A549 (cell line): ENCODE measurements at regions not wholly inside any gene's neighbourhood (a gene's known extent, or its start where the extent isn't known, plus 50 kb on each side); places are given as distances from the start of the nearest gene placed in this dataset.

Source experiments
- ATAC-seq, 2 experiments: fragments of 200-7000 bp in 1 of 2; fragments of >200 bp in 1 of 2; cut with Nextera tagmentation in 1 of 2; cut with Tn5 transposase in 1 of 2; 3 replicates each; pipeline versions ENCODE4 v1.8.0 to v1.9.1; 2018 to 2020; ENCODE audit warnings: mild to moderate bottlenecking in 1 of 2, moderate library complexity in 1 of 2
- CTCF ChIA-PET: fragments of 300-600 bp; sonication (Branson Sonifier 250); formaldehyde crosslinking; extraction: SDS; loops from one replicate; lab custom pipeline; 2021; ENCODE audit warnings: antibody characterized with exemption, inconsistent platforms; lab: Yijun Ruan, JAX
- POLR2A ChIA-PET: fragments of 350-600 bp; formaldehyde crosslinking; extraction: SDS; loops from one replicate; lab custom pipeline; 2021; ENCODE audit warnings: antibody characterized with exemption, inconsistent platforms; lab: Yijun Ruan, JAX
- DNase-seq, 2 experiments: peaks; one replicate each; pipeline versions ENCODE4 v3.0.0 to v3.0.0-alpha.2; 2011 to 2016; ENCODE audit warnings: low read depth in 1 of 2, low spot score in 1 of 2
- FAIRE-seq: peaks from 2 replicates; lab custom pipeline; 2011; peaks lifted over from hg19 to GRCh38; lab: Jason Lieb, UNC
- H3K27ac ChIP-seq, 2 experiments: fragments of >200 bp; sonication (Bioruptor Twin); formaldehyde crosslinking; 3 replicates each; pipeline ENCODE4 v1.5.1; 2016 to 2017
- H3K4me1 ChIP-seq: fragments of >200 bp; sonication (Bioruptor Twin); formaldehyde crosslinking; 3 replicates; pipeline ENCODE4 v1.6.1; 2016
- H3K4me2 ChIP-seq: fragments of >200 bp; sonication (Bioruptor Twin); formaldehyde crosslinking; 3 replicates; pipeline ENCODE4 v1.6.1; 2016
- H3K4me3 ChIP-seq: fragments of >200 bp; sonication (Bioruptor Twin); formaldehyde crosslinking; 3 replicates; pipeline ENCODE4 v1.5.1; 2016
- H3K9me3 ChIP-seq: fragments of >200 bp; sonication (Bioruptor Twin); formaldehyde crosslinking; 3 replicates; pipeline ENCODE4 v1.6.1; 2016
- ATOH8 ChIP-seq: fragments of 250-450 bp; sonication (Bioruptor Pico); IDR thresholded peaks from 2 replicates; pipeline ENCODE4 v1.5.0; 2020; ENCODE audit warnings: low read depth, mild to moderate bottlenecking, moderate library complexity
- BCL3 ChIP-seq: fragments of >200 bp; sonication (Bioruptor Twin); formaldehyde crosslinking; IDR thresholded peaks from 3 replicates; pipeline ENCODE4 v1.6.1; 2016
- CHD4 ChIP-seq: fragments of 200-600 bp; sonication (generic); IDR thresholded peaks from 2 replicates; pipeline ENCODE4 v1.6.1; 2016; ENCODE audit warnings: antibody characterized with exemption, mild to moderate bottlenecking, borderline replicate concordance
- E2F6 ChIP-seq: IDR thresholded peaks from 2 replicates; pipeline ENCODE4 v1.6.1; 2012; ENCODE audit warnings: low read depth, borderline replicate concordance
- EHMT2 ChIP-seq: fragments of 200-600 bp; sonication (generic); IDR thresholded peaks from 2 replicates; pipeline ENCODE4 v1.6.1; 2016; ENCODE audit warnings: antibody characterized with exemption, low read depth, mild to moderate bottlenecking, moderate library complexity
- ESRRA ChIP-seq: fragments of 150-350 bp; IDR thresholded peaks from 2 replicates; pipeline ENCODE4 v1.6.1; 2014; ENCODE audit warnings: mild to moderate bottlenecking, low read length, borderline replicate concordance
- FOSL2 ChIP-seq, 2 experiments: fragments of 450-650 bp in 1 of 2; fragments of >200 bp in 1 of 2; sonication (Bioruptor Twin) in 1 of 2; formaldehyde crosslinking; IDR thresholded peaks; 2 replicates each; pipeline versions ENCODE4 v1.5.0 to v1.6.1; 2016 to 2020; ENCODE audit warnings: mild to moderate bottlenecking in 1 of 2, moderate library complexity in 1 of 2
- FOXS1 ChIP-seq: fragments of 250-450 bp; sonication (Bioruptor Pico); IDR thresholded peaks from 2 replicates; pipeline ENCODE4 v1.5.0; 2020; ENCODE audit warnings: mild to moderate bottlenecking, moderate library complexity
- HMGXB4 ChIP-seq: fragments of 250-450 bp; sonication (Bioruptor Pico); IDR thresholded peaks from 2 replicates; pipeline ENCODE4 v1.5.0; 2021; ENCODE audit warnings: mild to moderate bottlenecking, moderate library complexity, borderline replicate concordance
- HOXA7 ChIP-seq: fragments of 250-450 bp; sonication (Bioruptor Pico); IDR thresholded peaks from 2 replicates; pipeline ENCODE4 v1.5.0; 2020; ENCODE audit warnings: mild to moderate bottlenecking, moderate library complexity
- JUN ChIP-seq, 2 experiments: fragments of >200 bp; sonication (Bioruptor Twin); formaldehyde crosslinking; IDR thresholded peaks; 2 replicates in 1 of 2; 3 replicates in 1 of 2; pipeline ENCODE4 v1.6.1; 2016 to 2017
- JUNB ChIP-seq: fragments of >200 bp; sonication (Bioruptor Twin); formaldehyde crosslinking; IDR thresholded peaks from 2 replicates; pipeline ENCODE4 v1.6.1; 2016
- KDM1A ChIP-seq: fragments of 200-600 bp; sonication (generic); IDR thresholded peaks from 2 replicates; pipeline ENCODE4 v1.6.1; 2016; ENCODE audit warnings: low read depth, mild to moderate bottlenecking
- MAFK ChIP-seq: fragments of 450-650 bp; IDR thresholded peaks from 2 replicates; pipeline ENCODE4 v1.6.1; 2014; ENCODE audit not compliant: partially characterized antibody
- NFE2L2 ChIP-seq: fragments of 150-350 bp; conservative IDR thresholded peaks from 2 replicates; pipeline ENCODE4 v1.6.1; 2014; ENCODE audit warnings: low read length
- POLR2A ChIP-seq: IDR thresholded peaks from 2 replicates; pipeline ENCODE4 v1.6.1; 2012; ENCODE audit warnings: mild to moderate bottlenecking, low read length
- POLR2AphosphoS2 ChIP-seq: conservative IDR thresholded peaks from 2 replicates; pipeline ENCODE4 v1.6.1; 2012; ENCODE audit warnings: low read length, improper control_type of control experiment, inconsistent platforms
- RAD21 ChIP-seq, 2 experiments: fragments of >200 bp in 1 of 2; sonication (Bioruptor Twin) in 1 of 2; formaldehyde crosslinking in 1 of 2; IDR thresholded peaks in 1 of 2; conservative IDR thresholded peaks in 1 of 2; 2 replicates in 1 of 2; 3 replicates in 1 of 2; pipeline ENCODE4 v1.6.1; 2012 to 2018; ENCODE audit warnings: inconsistent platforms in 1 of 2
- RARB ChIP-seq: fragments of 250-450 bp; sonication (Bioruptor Pico); IDR thresholded peaks from 2 replicates; pipeline ENCODE4 v1.8.0; 2021; ENCODE audit warnings: mild to moderate bottlenecking, moderate library complexity
- REST ChIP-seq: fragments of 200-600 bp; sonication (generic); IDR thresholded peaks from 2 replicates; pipeline ENCODE4 v1.6.1; 2016; ENCODE audit warnings: antibody characterized with exemption, mild to moderate bottlenecking, moderate library complexity
- SMC3 ChIP-seq: fragments of >200 bp; sonication (Bioruptor Twin); formaldehyde crosslinking; IDR thresholded peaks from 3 replicates; pipeline ENCODE4 v1.6.1; 2018; ENCODE audit warnings: inconsistent platforms
- SREBF2 ChIP-seq: fragments of 450-650 bp; IDR thresholded peaks from 2 replicates; pipeline ENCODE4 v1.6.1; 2014; ENCODE audit warnings: mild to moderate bottlenecking, moderate library complexity
- TFCP2L1 ChIP-seq: fragments of 250-450 bp; sonication (Bioruptor Pico); IDR thresholded peaks from 2 replicates; pipeline ENCODE4 v1.5.0; 2021; ENCODE audit warnings: mild to moderate bottlenecking
- ZNF302 ChIP-seq: fragments of 250-450 bp; sonication (Bioruptor Pico); IDR thresholded peaks from 2 replicates; pipeline ENCODE4 v1.9.0; 2021; ENCODE audit warnings: inconsistent platforms, mild to moderate bottlenecking, moderate library complexity
- ZSCAN20 ChIP-seq: fragments of 250-450 bp; sonication (Bioruptor Pico); IDR thresholded peaks from 2 replicates; pipeline ENCODE4 v1.8.0; 2022; ENCODE audit warnings: mild to moderate bottlenecking, moderate library complexity
- WGBS: methylation state at CpG from one replicate; pipeline ENCODE4 v1.1.6; 2017; ENCODE audit errors: missing lambda C conversion rate; 5-methylcytosine and 5-hydroxymethylcytosine counted together

GRCh38 chr3:27656790-27657189 is 65.3 kb downstream of the EOMES start:
- Histone ChIP-seq H3K4me3 (no peak overlapping the region), H3K27ac (peak overlapping the region in 1 of 2 experiments; percentile 65; a peak in 3 of 6 replicates), H3K9me3 (no peaks in the 10 kb centered on the region), H3K4me2 (no peak overlapping the region), H3K4me1 (peaks cover 17% of the 10 kb centered on the region; the same call in 2 of the 3 replicates)
- FAIRE-seq (no peak), DNase-seq (no peak), ATAC-seq (no peak)
- ChIA-PET CTCF (interaction anchor here (0.9 to 3.6 kb wide), 6 partner anchors 8 to 189 kb away, joined by 3 to 15 read pairs (median 4); no protein-coding TSS in a partner anchor), POLR2A (interaction anchor here (1.2 kb wide), 2 partner anchors 9 to 172 kb away, joined by 3 read pairs; partner anchors contain the start of gene SLC4A7)
- no peak for TF ChIP-seq MAFK
- no peak for TF ChIP-seq RARB (CRISPR knock-in tag)
- TF ChIP-seq POLR2AphosphoS2: no peak
- no peak for TF ChIP-seq FOXS1 (CRISPR knock-in tag)
- no peak for TF ChIP-seq ZNF302 (CRISPR knock-in tag)
- WGBS: 97% methylated on average over 1 of the region's 1 CpG

- no peak overlapping the region for H3K4me2 ChIP-seq
- FAIRE-seq (no peak), DNase-seq (no peak), ATAC-seq (no peak)
- POLR2A ChIA-PET: no interaction called here
- no peak overlapping the region for H3K27ac ChIP-seq
- WGBS: 85% methylated on average over 5 of the region's 5 CpGs
- no peak overlapping the region for H3K4me3 ChIP-seq
- H3K4me1 ChIP-seq: peaks cover 17% of the 10 kb centered on the region; the same call in 2 of the 3 replicates
- no peaks in the 10 kb centered on the region for H3K9me3 ChIP-seq
- CTCF ChIA-PET: no interaction called here
- TF ChIP-seq E2F6 (no peak), SMC3 (no peak), SREBF2 (no peak)
- TF ChIP-seq, all 56 proteins: peak for 0
These were observed 66.6 kb downstream of the EOMES start for GRCh38 chr3:27655547-27655946.

GRCh38 chr3:27653803-27654558 is 68.1 kb downstream of the EOMES start:
- CTCF ChIA-PET: interaction anchor here (0.6 to 1.5 kb wide), 3 partner anchors 11 to 342 kb away, joined by 3 to 4 read pairs (median 3); no protein-coding TSS in a partner anchor
- H3K4me1 ChIP-seq: peaks cover 22% of the 10 kb centered on the region
- DNase-seq: no peak
- no peak for TF ChIP-seq KDM1A
- no peak for TF ChIP-seq ZSCAN20 (CRISPR knock-in tag)
- TF ChIP-seq REST: no peak
- no peak for TF ChIP-seq BCL3
- TF ChIP-seq RAD21 (conservative IDR thresholded peaks at IDR 0.05 in 1 of 2, IDR thresholded peaks at IDR 0.05 in 1 of 2): no peak
- no peak for TF ChIP-seq CHD4
- TF ChIP-seq EHMT2: no peak
- TF ChIP-seq ATOH8 (CRISPR knock-in tag): no peak
- TF ChIP-seq TFCP2L1 (CRISPR knock-in tag): no peak
- TF ChIP-seq ESRRA: no peak
- TF ChIP-seq HOXA7 (CRISPR knock-in tag): no peak
- TF ChIP-seq FOSL2 (IDR thresholded peaks at IDR 0.05): no peak
- no peak for TF ChIP-seq FOSL2 (CRISPR knock-in tag; IDR thresholded peaks at IDR 0.05)
- TF ChIP-seq POLR2A: no peak
- no peak for TF ChIP-seq MAFK
- TF ChIP-seq JUNB: no peak
- no peak for TF ChIP-seq HMGXB4 (CRISPR knock-in tag)
- TF ChIP-seq JUN (IDR thresholded peaks at IDR 0.05): no peak
- no peak for TF ChIP-seq NFE2L2
- no peak for TF ChIP-seq FOXS1 (CRISPR knock-in tag)
- TF ChIP-seq, all 56 proteins: peak for 0
- no peaks in the 10 kb centered on the region for H3K9me3 ChIP-seq
- FAIRE-seq (no peak), ATAC-seq (no peak)
- POLR2A ChIA-PET: no interaction called here
- no peak overlapping the region for H3K4me3 ChIP-seq
- H3K4me2 ChIP-seq: no peak overlapping the region
- no peak overlapping the region for H3K27ac ChIP-seq
- 85% methylated on average over 3 of the region's 3 CpGs for WGBS
